Mucosa of gallbladder (tissue), 1 donor: ENCODE measurements at regions not wholly inside any gene's neighbourhood (a gene's known extent, or its start where the extent isn't known, plus 50 kb on each side); places are given as distances from the start of the nearest gene placed in this dataset.
"Not testable (repeated sequence)": the region's sequence is repeated elsewhere in the genome, so short reads cannot be mapped to it uniquely, and the experiment has no call there.

ENCODE experiments used
- DNase-seq: peaks from one replicate; pipeline ENCODE4 v3.0.0-alpha.2; 2020; ENCODE audit warnings: low spot score
- donor health status: DM: no; HTN: no; CAD: no.

DNA sequence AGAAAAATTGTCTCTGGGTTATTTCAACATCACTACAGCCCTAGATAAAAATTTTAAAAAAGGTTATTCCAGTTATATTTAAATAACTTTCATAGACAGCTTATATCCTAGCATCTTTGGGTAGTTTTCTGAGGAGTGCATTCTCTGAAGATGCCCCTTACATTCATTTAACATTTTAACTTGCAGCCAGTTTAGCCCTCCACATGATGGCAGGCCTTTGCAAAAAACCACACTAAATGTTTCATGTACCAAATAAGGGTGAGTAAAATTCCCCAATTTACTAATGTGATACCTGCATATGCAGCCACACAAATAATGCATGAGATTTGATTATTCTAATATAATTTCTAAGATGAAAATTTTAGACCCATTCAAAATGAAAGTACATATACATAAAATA lies 108.4 kb upstream of the ZWINT start:
- no peak for DNase-seq

DNA sequence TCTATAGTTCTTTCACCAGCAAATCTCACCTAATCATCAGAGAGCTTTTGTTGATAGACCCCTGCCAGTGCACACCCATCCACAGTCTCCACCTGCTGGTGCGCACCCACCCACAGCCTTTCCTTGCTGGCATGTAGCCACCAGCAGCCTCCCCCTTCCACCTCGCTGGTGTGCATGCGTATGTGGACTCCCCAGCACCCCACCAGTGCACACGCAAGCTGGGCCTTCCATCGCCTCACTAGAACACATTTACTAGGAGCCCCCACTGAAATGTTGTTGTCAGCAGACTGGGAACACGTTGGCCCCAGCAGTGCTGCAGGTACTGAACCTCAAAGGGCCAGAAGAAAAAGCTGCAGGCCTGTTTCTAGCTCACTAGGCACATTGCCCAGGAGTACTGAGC lies 104.9 kb upstream of the ZWINT start:
- DNase-seq: no peak

DNA sequence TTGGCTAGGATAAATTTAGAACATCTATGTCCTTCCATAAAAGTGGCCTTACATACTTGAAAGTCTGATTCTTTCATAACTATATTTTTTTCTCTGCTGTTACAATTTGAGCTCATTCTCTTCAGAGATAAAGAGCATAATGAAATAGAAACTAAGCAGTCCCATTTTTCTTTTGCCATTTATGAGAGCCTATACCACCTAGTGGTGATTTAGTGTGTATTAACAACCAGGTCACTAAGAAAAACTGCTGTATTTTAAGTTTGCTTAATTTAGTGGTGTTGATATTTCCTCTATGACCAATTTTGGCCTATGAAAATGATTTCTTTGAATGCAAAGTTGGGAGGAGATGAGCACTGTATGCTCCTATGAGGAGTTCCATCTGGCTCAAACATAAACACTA lies 88.7 kb upstream of the ZWINT start:
- no peak for DNase-seq

DNA sequence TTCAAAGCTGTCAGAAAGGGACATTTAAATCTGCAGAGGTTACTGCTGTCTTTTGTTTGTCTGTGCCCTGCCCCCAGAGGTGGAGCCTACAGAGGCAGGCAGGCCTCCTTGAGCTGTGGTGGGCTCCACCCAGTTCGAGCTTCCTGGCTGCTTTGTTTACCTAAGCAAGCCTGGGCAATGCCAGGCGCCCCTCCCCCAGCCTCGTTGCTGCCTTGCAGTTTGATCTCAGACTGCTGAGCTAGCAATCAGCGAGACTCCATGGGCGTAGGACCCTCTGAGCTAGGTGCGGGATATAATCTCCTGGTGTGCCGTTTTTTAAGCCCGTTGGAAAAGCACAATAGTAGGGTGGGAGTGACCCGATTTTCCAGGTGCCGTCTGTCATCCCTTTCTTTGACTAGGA lies 86.6 kb upstream of the ZWINT start:
- DNase-seq: not testable (repeated sequence)

DNA sequence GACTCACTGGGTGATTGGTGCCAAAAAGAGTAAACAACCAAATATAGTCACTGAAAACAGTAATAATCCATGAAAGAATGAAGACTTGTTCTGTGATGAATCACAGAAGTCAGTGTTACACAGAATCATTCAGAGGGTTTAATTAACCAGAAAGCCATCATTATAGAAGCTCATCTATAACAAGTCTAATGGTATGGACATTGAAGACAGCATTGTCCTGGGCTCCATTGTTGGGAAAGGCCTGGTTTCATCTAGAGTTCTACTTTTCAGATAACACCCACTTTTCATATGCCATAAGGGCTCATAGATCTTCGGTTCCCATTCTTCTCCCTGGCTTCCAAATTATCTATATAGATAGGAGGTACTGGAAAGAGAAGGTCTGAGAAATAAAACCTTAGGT lies 80.3 kb upstream of the ZWINT start:
- DNase-seq: not testable (repeated sequence)
